ENCODE measurements at regions not wholly inside any gene's neighbourhood (a gene's known extent, or its start where the extent isn't known, plus 50 kb on each side); places are given as distances from the start of the nearest gene placed in this dataset.

DNA sequence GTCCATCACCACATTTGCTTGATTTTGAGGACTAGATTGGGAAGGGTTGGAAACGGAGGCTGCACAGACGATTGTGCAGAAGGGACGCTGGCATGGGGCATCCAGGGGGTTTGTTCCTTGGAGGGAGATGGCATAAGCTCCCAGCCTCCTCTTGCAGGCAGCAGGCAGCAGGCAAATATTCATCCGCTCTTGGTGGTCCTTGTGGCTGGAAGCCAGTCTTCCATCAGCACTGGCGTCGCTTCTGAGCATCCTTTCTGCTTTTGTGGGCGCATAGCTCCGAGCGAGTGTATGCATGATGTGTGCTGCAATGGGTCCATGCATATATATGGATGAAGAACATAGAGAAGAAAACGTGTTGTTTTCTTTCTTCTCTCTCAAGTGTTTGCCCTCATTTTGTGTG lies 166.1 kb upstream of the NTM start:
- TF ChIP-seq, protein P1, sequence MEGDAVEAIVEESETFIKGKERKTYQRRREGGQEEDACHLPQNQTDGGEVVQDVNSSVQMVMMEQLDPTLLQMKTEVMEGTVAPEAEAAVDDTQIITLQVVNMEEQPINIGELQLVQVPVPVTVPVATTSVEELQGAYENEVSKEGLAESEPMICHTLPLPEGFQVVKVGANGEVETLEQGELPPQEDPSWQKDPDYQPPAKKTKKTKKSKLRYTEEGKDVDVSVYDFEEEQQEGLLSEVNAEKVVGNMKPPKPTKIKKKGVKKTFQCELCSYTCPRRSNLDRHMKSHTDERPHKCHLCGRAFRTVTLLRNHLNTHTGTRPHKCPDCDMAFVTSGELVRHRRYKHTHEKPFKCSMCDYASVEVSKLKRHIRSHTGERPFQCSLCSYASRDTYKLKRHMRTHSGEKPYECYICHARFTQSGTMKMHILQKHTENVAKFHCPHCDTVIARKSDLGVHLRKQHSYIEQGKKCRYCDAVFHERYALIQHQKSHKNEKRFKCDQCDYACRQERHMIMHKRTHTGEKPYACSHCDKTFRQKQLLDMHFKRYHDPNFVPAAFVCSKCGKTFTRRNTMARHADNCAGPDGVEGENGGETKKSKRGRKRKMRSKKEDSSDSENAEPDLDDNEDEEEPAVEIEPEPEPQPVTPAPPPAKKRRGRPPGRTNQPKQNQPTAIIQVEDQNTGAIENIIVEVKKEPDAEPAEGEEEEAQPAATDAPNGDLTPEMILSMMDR (conservative IDR thresholded peaks at IDR 0.05; ENCODE audit: low read depth, low read length), result no peak
- no peak overlapping the region for H3K4me3 ChIP-seq (ENCODE audit: low read length)

GRCh38 chr11:131204765-131205380 lies 165.5 kb upstream of the NTM start:
- H3K4me3 ChIP-seq (ENCODE audit: low read length), result no peak overlapping the region
- no peak for DNase-seq (ENCODE audit: low read depth)
- TF ChIP-seq, protein P1 (conservative IDR thresholded peaks at IDR 0.05; ENCODE audit: low read depth, low read length), result no peak

More for the DNA sequence above, 166.1 kb upstream of the NTM start:
- no peak for DNase-seq (ENCODE audit: low read depth)

DNA sequence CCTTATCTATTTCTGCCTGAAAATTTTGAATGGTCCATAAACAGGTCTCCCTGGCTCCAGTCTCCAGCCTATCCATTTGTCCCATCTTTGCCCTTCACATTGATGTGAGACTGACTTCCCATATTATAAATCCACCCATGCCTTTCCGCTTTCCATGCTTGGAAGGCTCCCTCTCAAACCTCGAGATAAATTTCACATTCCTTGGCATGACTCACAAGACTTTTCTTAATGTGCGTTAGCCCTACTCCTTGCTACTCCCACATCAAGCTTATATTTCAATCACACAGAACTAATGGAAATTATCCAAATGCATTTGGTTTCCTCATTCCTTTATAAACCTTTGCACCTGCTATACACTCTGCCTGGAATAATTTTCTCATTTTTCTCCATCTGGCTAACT lies 163.7 kb upstream of the NTM start:
- TF ChIP-seq, protein P1 (conservative IDR thresholded peaks at IDR 0.05; ENCODE audit: low read depth, low read length), result no peak
- no peak for DNase-seq (ENCODE audit: low read depth)
- no peak overlapping the region for H3K4me3 ChIP-seq (ENCODE audit: low read length)

GRCh38 chr11:131207901-131208300 lies 162.5 kb upstream of the NTM start:
- DNase-seq (ENCODE audit: low read depth), result no peak
- TF ChIP-seq, protein P1 (conservative IDR thresholded peaks at IDR 0.05; ENCODE audit: low read depth, low read length), result no peak
- H3K4me3 ChIP-seq (ENCODE audit: low read length), result no peak overlapping the region

GRCh38 chr11:131217313-131218310 lies 152.8 kb upstream of the NTM start:
- H3K4me3 ChIP-seq (ENCODE audit: low read length), result no peak overlapping the region
- TF ChIP-seq, protein P1 (conservative IDR thresholded peaks at IDR 0.05; ENCODE audit: low read depth, low read length), result peak; percentile 31
- no peak for DNase-seq (ENCODE audit: low read depth)

DNA sequence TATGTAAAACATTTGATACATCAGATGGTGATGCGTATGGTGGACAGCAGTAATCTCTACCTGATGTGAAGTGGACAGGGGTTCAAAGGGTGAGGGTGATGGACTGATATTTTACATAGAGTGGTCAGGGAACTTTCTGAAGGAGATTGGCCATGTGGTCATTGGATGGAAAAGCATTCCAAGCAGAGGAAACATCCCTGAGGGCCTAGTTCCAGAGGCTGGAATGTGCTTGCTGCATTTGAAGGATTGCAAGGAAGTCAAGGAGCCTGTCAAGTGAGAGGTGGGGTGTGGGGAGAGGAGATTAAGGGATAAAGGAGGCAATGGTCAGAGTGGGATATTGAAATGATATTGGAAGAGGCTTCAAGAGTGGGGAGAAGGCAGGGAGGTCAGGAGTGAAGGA lies 151.9 kb upstream of the NTM start:
- no peak overlapping the region for H3K4me3 ChIP-seq (ENCODE audit: low read length)
- DNase-seq (ENCODE audit: low read depth), result no peak
- TF ChIP-seq, protein P1 (conservative IDR thresholded peaks at IDR 0.05; ENCODE audit: low read depth, low read length), result no peak

Data from retinal pigment epithelial cell (primary cell).